RWPE1 (cell line): ENCODE measurements at regions not wholly inside any gene's neighbourhood (a gene's known extent, or its start where the extent isn't known, plus 50 kb on each side); places are given as distances from the start of the nearest gene placed in this dataset.

Experiments
- CTCF ChIA-PET: fragments of 350-600 bp; sonication (Branson Sonifier 250); formaldehyde crosslinking; extraction: SDS; loops from one replicate; lab custom pipeline; 2021; lab: Yijun Ruan, JAX
- POLR2A ChIA-PET: fragments of 400-600 bp; formaldehyde crosslinking; extraction: SDS; loops from one replicate; lab custom pipeline; 2020; ENCODE audit warnings: antibody characterized with exemption; ENCODE audit not compliant: low non-redundant PET; lab: Yijun Ruan, JAX
- DNase-seq: peaks from one replicate; pipeline ENCODE4 v3.0.0; 2012; ENCODE audit warnings: low spot score
- H3K27ac ChIP-seq: fragments of 450-650 bp; 2 replicates; pipeline ENCODE4 v1.5.1; 2017
- TF ChIP-seq, protein P1 (sequence below): fragments of 450-650 bp; conservative IDR thresholded peaks from 2 replicates; pipeline ENCODE4 v1.5.1; 2017; ENCODE audit warnings: low read depth, mild to moderate bottlenecking

DNA sequence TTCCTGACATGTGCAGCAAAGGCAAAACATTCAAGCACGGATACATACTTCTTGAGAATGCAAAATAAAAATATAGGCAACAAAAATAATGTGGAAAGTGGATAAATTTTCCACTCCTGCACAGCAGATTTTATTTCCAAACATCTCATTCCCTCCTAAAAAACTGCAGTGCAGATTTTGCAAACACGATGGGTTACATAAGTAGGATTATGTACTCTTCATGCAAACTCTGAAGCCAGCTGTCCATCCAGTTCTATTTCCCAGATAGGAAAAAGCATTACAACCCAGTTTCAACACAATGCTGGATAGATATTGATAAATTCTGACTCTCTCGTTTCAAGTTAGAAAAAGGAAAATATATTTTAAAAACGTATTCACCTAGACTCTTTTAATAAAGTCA is 52.7 kb upstream of the CCNG1 start:
- no peak for DNase-seq
- ChIA-PET CTCF (no interaction called here), POLR2A (no interaction called here)
- TF ChIP-seq, protein P1, sequence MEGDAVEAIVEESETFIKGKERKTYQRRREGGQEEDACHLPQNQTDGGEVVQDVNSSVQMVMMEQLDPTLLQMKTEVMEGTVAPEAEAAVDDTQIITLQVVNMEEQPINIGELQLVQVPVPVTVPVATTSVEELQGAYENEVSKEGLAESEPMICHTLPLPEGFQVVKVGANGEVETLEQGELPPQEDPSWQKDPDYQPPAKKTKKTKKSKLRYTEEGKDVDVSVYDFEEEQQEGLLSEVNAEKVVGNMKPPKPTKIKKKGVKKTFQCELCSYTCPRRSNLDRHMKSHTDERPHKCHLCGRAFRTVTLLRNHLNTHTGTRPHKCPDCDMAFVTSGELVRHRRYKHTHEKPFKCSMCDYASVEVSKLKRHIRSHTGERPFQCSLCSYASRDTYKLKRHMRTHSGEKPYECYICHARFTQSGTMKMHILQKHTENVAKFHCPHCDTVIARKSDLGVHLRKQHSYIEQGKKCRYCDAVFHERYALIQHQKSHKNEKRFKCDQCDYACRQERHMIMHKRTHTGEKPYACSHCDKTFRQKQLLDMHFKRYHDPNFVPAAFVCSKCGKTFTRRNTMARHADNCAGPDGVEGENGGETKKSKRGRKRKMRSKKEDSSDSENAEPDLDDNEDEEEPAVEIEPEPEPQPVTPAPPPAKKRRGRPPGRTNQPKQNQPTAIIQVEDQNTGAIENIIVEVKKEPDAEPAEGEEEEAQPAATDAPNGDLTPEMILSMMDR, result no peak
- no peak overlapping the region for H3K27ac ChIP-seq

GRCh38 chr5:163385271-163385670 is 52.1 kb upstream of the CCNG1 start:
- DNase-seq, result no peak
- no peak overlapping the region for H3K27ac ChIP-seq
- ChIA-PET POLR2A (no interaction called here), CTCF (no interaction called here)
- TF ChIP-seq, protein P1, result no peak

GRCh38 chr5:163385824-163386223 is 51.6 kb upstream of the CCNG1 start:
- TF ChIP-seq, protein P1, result no peak
- CTCF ChIA-PET, result interaction anchor here (0.7 kb wide), 1 partner anchor 1842 kb away, joined by 3 read pairs; no protein-coding TSS in a partner anchor
- no peak overlapping the region for H3K27ac ChIP-seq
- no peak for DNase-seq
- POLR2A ChIA-PET, result no interaction called here

- H3K27ac ChIP-seq, result no peak overlapping the region
- TF ChIP-seq, protein P1, result no peak
- POLR2A ChIA-PET, result no interaction called here
- DNase-seq, result no peak
- CTCF ChIA-PET, result interaction anchor here (0.7 kb wide), 1 partner anchor 1842 kb away, joined by 3 read pairs; no protein-coding TSS in a partner anchor
Measured at GRCh38 chr5:163386352-163386751, 51.0 kb upstream of the CCNG1 start.

GRCh38 chr5:163387589-163388343 is 49.6 kb upstream of the CCNG1 start:
- CTCF ChIA-PET, result no interaction called here
- DNase-seq, result no peak
- no peak overlapping the region for H3K27ac ChIP-seq
- TF ChIP-seq, protein P1, result no peak
- POLR2A ChIA-PET, result no interaction called here
